ENCODE measurements at regions not wholly inside any gene's neighbourhood (a gene's known extent, or its start where the extent isn't known, plus 50 kb on each side); places are given as distances from the start of the nearest gene placed in this dataset.

DNA sequence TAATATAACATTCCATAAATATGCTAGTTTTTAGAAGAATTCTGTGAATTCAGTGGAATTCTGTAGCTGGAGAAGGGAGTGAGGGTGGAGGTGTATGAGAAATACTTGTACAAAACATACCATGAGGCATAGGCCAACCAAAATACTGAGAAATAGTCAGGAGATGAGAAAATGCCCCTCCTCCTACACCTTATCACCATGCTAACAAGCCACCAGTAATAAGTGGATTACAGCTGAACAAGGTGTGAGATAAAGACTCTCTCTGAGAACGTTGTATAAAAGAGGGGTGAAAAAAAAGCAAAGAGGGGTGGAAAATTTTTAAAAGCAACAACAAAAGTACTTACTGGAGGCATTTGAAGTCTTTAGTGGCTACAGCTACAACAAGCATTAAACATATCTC, 90.4 kb upstream of the IGFBP3 start:
- DNase-seq (no peak), ATAC-seq (ENCODE audit: low read depth) (no peak)
- Histone ChIP-seq H3K14ac (replicated peaks; ENCODE audit: low read depth, low read length) (no peak overlapping the region), H3K23ac (ENCODE audit: low read depth, low read length) (no peak overlapping the region), H3K27me3 (ENCODE audit: control insufficient read depth, insufficient read depth, low read length) (no peaks in the 10 kb centered on the region), H3K56ac (ENCODE audit: extremely low read depth, insufficient read depth, low read length) (no peak overlapping the region), H3K4me1 (ENCODE audit: control insufficient read depth, insufficient read depth, low read length) (peaks cover 2% of the 10 kb centered on the region; the same call in 1 of the 2 replicates), H2AFZ (replicated peaks; ENCODE audit: low read length, poor library complexity) (no peak overlapping the region), H3K9ac (ENCODE audit: low read depth, low read length) (no peak overlapping the region), H3K18ac (ENCODE audit: low read depth, low read length) (no peak overlapping the region), H3K79me1 (ENCODE audit: low read depth in 1 of 2, low read length in 2 of 2) (no peaks in the 10 kb centered on the region), H3K4me2 (ENCODE audit: low read depth, low read length) (no peak overlapping the region), H3K27ac (ENCODE audit: insufficient read depth, low read length) (no peak overlapping the region), H3K9me3 (ENCODE audit: control insufficient read depth, insufficient read depth, low read length) (peaks cover 2% of the 10 kb centered on the region), H2BK20ac (ENCODE audit: low read depth, low read length) (no peak overlapping the region), H4K8ac (ENCODE audit: low read depth in 2 of 2, low read length in 2 of 2) (no peak overlapping the region), H4K20me1 (ENCODE audit: insufficient read depth, low read length) (no peaks in the 10 kb centered on the region), H4K91ac (ENCODE audit: insufficient read depth, low read depth, low read length) (no peak overlapping the region), H2AK9ac (replicated peaks; ENCODE audit: low read depth, low read length, poor library complexity) (no peak overlapping the region), H3K9me1 (ENCODE audit: insufficient read depth, low read length) (no peaks in the 10 kb centered on the region), H2BK120ac (ENCODE audit: low read depth, low read length) (no peak overlapping the region), H2BK15ac (ENCODE audit: low read depth, low read length) (no peak overlapping the region), H2AK5ac (ENCODE audit: low read depth, low read length) (no peak overlapping the region), H2BK5ac (ENCODE audit: low read depth, low read length, poor library complexity, severe bottlenecking) (no peak overlapping the region), H3K4me3 (ENCODE audit: insufficient read depth, low read depth, low read length) (no peak overlapping the region), H4K5ac (ENCODE audit: low read depth, low read length) (no peak overlapping the region), H3K4ac (ENCODE audit: low read depth, low read length) (no peak overlapping the region), H3K36me3 (ENCODE audit: control insufficient read depth, insufficient read depth, low read length) (no peaks in the 10 kb centered on the region)
- dilution Hi-C loops (cut with HindIII; ENCODE audit: low sequenced_read_pairs, unreplicated experiment): no loop called here
- ChIA-PET POLR2A (ENCODE audit: unreplicated experiment) (no interaction called here), CTCF (no interaction called here)
- no CpG with 5 or more reads among the region's 1 CpG for WGBS, 2 experiments (ENCODE audit: extremely low coverage in 2 of 2, insufficient read length in 1 of 2)
- intact Hi-C loops (cut with micrococcal nuclease): no loop called here
- in situ Hi-C loops (cut with MboI; ENCODE audit: low sequenced_read_pairs): no loop called here
- TF ChIP-seq RFX5 (IDR thresholded peaks at IDR 0.05; ENCODE audit: low read depth, low read length) (no peak), MXI1 (IDR thresholded peaks at IDR 0.05; ENCODE audit: borderline replicate concordance, low read depth, low read length) (no peak), MAFK (IDR thresholded peaks at IDR 0.05; ENCODE audit: low read depth, low read length) (no peak), POLR2A (IDR thresholded peaks at IDR 0.05; ENCODE audit: low read depth, low read length) (no peak), BHLHE40 (IDR thresholded peaks at IDR 0.05; ENCODE audit: low read depth, low read length) (no peak), MAZ (IDR thresholded peaks at IDR 0.05; ENCODE audit: borderline replicate concordance, low read depth, low read length) (no peak), FOS (IDR thresholded peaks at IDR 0.05; ENCODE audit: low read depth, low read length) (no peak), CHD1 (IDR thresholded peaks at IDR 0.05; ENCODE audit: low read depth, low read length) (no peak), RAD21 (IDR thresholded peaks at IDR 0.05; ENCODE audit: low read length) (no peak), SMC3 (IDR thresholded peaks at IDR 0.05; ENCODE audit: low read depth, low read length) (no peak), CEBPB (IDR thresholded peaks at IDR 0.05; ENCODE audit: low read depth, low read length) (no peak)
- TF ChIP-seq, protein P1, sequence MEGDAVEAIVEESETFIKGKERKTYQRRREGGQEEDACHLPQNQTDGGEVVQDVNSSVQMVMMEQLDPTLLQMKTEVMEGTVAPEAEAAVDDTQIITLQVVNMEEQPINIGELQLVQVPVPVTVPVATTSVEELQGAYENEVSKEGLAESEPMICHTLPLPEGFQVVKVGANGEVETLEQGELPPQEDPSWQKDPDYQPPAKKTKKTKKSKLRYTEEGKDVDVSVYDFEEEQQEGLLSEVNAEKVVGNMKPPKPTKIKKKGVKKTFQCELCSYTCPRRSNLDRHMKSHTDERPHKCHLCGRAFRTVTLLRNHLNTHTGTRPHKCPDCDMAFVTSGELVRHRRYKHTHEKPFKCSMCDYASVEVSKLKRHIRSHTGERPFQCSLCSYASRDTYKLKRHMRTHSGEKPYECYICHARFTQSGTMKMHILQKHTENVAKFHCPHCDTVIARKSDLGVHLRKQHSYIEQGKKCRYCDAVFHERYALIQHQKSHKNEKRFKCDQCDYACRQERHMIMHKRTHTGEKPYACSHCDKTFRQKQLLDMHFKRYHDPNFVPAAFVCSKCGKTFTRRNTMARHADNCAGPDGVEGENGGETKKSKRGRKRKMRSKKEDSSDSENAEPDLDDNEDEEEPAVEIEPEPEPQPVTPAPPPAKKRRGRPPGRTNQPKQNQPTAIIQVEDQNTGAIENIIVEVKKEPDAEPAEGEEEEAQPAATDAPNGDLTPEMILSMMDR (conservative IDR thresholded peaks at IDR 0.05; ENCODE audit: low read depth, low read length): no peak
- TF ChIP-seq, protein P2, sequence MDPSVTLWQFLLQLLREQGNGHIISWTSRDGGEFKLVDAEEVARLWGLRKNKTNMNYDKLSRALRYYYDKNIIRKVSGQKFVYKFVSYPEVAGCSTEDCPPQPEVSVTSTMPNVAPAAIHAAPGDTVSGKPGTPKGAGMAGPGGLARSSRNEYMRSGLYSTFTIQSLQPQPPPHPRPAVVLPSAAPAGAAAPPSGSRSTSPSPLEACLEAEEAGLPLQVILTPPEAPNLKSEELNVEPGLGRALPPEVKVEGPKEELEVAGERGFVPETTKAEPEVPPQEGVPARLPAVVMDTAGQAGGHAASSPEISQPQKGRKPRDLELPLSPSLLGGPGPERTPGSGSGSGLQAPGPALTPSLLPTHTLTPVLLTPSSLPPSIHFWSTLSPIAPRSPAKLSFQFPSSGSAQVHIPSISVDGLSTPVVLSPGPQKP (IDR thresholded peaks at IDR 0.05; ENCODE audit: borderline replicate concordance, low read depth, low read length): no peak
- BruUV-seq (replicated peaks): no TSS peak

Data from IMR-90 (cell line).